ENCODE measurements at regions not wholly inside any gene's neighbourhood (a gene's known extent, or its start where the extent isn't known, plus 50 kb on each side); places are given as distances from the start of the nearest gene placed in this dataset.

DNA sequence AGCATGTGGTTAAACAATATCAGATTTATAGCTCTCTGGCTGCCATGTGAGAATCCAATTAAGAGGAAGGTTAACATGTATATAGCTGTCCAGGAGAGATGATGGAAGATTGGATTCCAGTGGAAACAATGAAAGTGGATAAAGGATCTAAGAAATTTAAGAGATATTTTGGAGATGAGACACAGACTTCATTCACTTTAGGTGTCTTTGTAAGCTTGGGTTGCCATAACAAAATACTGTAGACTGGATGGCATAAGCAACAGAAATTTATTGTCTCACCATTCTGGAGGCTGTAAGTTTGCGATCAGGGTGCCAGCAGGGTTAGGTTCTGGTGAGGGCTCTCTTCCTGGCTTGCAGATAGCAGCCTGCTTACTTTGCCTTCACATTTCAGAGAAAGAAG is 155.9 kb upstream of the MYOCD start:
- Histone ChIP-seq H3K4me1 (ENCODE audit: insufficient read depth, low read length, poor library complexity, severe bottlenecking) (no peaks in the 10 kb centered on the region), H3K4me3 (ENCODE audit: low read depth, low read length, poor library complexity, severe bottlenecking) (no peak overlapping the region), H3K9me3 (ENCODE audit: low read depth, low read length, poor library complexity, severe bottlenecking) (no peaks in the 10 kb centered on the region), H3K27me3 (replicated peaks; ENCODE audit: insufficient read depth, low read depth, low read length, poor library complexity) (no peaks in the 10 kb centered on the region), H3K36me3 (ENCODE audit: insufficient read depth, low read length, poor library complexity, severe bottlenecking) (no peaks in the 10 kb centered on the region), H3K27ac (ENCODE audit: low read depth, low read length, poor library complexity, severe bottlenecking) (no peak overlapping the region)
- TF ChIP-seq EZH2 (IDR thresholded peaks at IDR 0.05; ENCODE audit: borderline replicate concordance, low read depth, low read length, poor library complexity, severe bottlenecking): no peak
- TF ChIP-seq, protein P1, sequence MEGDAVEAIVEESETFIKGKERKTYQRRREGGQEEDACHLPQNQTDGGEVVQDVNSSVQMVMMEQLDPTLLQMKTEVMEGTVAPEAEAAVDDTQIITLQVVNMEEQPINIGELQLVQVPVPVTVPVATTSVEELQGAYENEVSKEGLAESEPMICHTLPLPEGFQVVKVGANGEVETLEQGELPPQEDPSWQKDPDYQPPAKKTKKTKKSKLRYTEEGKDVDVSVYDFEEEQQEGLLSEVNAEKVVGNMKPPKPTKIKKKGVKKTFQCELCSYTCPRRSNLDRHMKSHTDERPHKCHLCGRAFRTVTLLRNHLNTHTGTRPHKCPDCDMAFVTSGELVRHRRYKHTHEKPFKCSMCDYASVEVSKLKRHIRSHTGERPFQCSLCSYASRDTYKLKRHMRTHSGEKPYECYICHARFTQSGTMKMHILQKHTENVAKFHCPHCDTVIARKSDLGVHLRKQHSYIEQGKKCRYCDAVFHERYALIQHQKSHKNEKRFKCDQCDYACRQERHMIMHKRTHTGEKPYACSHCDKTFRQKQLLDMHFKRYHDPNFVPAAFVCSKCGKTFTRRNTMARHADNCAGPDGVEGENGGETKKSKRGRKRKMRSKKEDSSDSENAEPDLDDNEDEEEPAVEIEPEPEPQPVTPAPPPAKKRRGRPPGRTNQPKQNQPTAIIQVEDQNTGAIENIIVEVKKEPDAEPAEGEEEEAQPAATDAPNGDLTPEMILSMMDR (conservative IDR thresholded peaks at IDR 0.05; ENCODE audit: low read depth, low read length): no peak
- ChIA-PET CTCF (no interaction called here), POLR2A (ENCODE audit: low non-redundant PET) (no interaction called here)
- DNase-seq (ENCODE audit: low spot score): no peak
- intact Hi-C loops (cut with micrococcal nuclease; ENCODE audit: unreplicated experiment): no loop called here
- BruUV-seq (replicated peaks): no TSS peak

DNA sequence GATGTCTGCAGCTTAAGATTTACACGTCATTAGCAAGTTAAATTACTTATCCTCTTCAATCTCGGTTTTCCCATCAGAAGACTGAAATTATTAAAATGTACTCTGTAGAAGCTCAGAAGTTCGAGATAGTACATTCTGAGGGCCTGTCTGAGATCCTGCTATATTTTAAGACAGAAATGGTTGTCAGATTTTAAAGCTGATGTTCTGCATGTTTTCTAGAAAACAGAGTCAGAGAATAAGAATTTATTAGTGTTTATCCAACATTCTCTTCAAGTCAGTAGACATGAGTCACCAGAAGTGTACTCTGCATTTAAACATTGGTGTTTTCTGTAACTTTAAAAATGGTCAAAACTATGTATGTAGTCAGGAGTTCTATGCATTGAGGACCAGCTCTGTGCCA is 155.2 kb upstream of the MYOCD start:
- CTCF ChIA-PET: no interaction called here
- no peaks in the 10 kb centered on the region for H3K36me3 ChIP-seq (ENCODE audit: insufficient read depth, low read length, poor library complexity, severe bottlenecking)
- no peak overlapping the region for H3K27ac ChIP-seq (ENCODE audit: low read depth, low read length, poor library complexity, severe bottlenecking)
- no TSS peak for BruUV-seq (replicated peaks)
- H3K27me3 ChIP-seq (replicated peaks; ENCODE audit: insufficient read depth, low read depth, low read length, poor library complexity): no peaks in the 10 kb centered on the region
- H3K9me3 ChIP-seq (ENCODE audit: low read depth, low read length, poor library complexity, severe bottlenecking): no peaks in the 10 kb centered on the region
- DNase-seq (ENCODE audit: low spot score): no peak
- intact Hi-C loops (cut with micrococcal nuclease; ENCODE audit: unreplicated experiment): no loop called here
- POLR2A ChIA-PET (ENCODE audit: low non-redundant PET): no interaction called here
- no peak overlapping the region for H3K4me3 ChIP-seq (ENCODE audit: low read depth, low read length, poor library complexity, severe bottlenecking)
- H3K4me1 ChIP-seq (ENCODE audit: insufficient read depth, low read length, poor library complexity, severe bottlenecking): no peaks in the 10 kb centered on the region
- no peak for TF ChIP-seq EZH2 (IDR thresholded peaks at IDR 0.05; ENCODE audit: borderline replicate concordance, low read depth, low read length, poor library complexity, severe bottlenecking)
- TF ChIP-seq, protein P1 (conservative IDR thresholded peaks at IDR 0.05; ENCODE audit: low read depth, low read length): no peak

DNA sequence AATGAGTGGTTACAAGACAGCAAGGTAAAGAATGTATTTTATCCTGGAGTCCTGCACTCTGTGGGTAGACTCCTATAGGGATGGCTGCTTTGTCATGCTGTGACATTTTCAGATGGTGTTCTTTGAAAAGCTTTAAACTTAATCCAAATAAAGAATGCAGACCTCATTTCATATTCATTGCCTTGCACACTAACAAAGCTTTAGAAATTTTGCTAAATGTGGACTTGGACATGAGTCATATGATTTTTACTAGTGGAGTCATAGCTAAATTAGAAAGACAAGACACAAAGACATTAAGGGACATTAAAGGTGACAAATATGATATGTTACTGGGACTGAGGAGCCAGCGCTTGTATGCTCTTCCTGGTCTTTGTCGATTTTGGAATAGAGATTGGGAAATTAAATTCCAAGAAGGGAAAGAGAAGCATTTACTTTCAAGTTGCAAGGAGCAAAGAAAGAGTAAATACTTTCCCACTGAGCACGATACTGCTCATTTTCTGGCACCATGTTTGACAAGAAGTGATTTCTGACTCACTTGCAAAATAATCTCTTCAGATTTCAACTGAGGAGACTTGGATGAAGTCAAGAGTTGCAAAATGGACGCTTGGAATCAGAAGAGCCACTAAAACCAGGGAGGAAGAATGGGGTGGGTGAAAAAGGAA is 152.9 kb upstream of the MYOCD start:
- no peaks in the 10 kb centered on the region for H3K9me3 ChIP-seq (ENCODE audit: low read depth, low read length, poor library complexity, severe bottlenecking)
- H3K4me1 ChIP-seq (ENCODE audit: insufficient read depth, low read length, poor library complexity, severe bottlenecking): no peaks in the 10 kb centered on the region
- BruUV-seq (replicated peaks): no TSS peak
- H3K27ac ChIP-seq (ENCODE audit: low read depth, low read length, poor library complexity, severe bottlenecking): no peak overlapping the region
- H3K36me3 ChIP-seq (ENCODE audit: insufficient read depth, low read length, poor library complexity, severe bottlenecking): no peaks in the 10 kb centered on the region
- DNase-seq (ENCODE audit: low spot score): peak; percentile 38
- ChIA-PET POLR2A (ENCODE audit: low non-redundant PET) (no interaction called here), CTCF (no interaction called here)
- H3K27me3 ChIP-seq (replicated peaks; ENCODE audit: insufficient read depth, low read depth, low read length, poor library complexity): no peaks in the 10 kb centered on the region
- H3K4me3 ChIP-seq (ENCODE audit: low read depth, low read length, poor library complexity, severe bottlenecking): no peak overlapping the region
- TF ChIP-seq, protein P1 (conservative IDR thresholded peaks at IDR 0.05; ENCODE audit: low read depth, low read length): no peak
- TF ChIP-seq EZH2 (IDR thresholded peaks at IDR 0.05; ENCODE audit: borderline replicate concordance, low read depth, low read length, poor library complexity, severe bottlenecking): no peak
- intact Hi-C loops (cut with micrococcal nuclease; ENCODE audit: unreplicated experiment): no loop called here
